T-cell (primary cell): ENCODE measurements at regions not wholly inside any gene's neighbourhood (a gene's known extent, or its start where the extent isn't known, plus 50 kb on each side); places are given as distances from the start of the nearest gene placed in this dataset.

Source experiments
- ATAC-seq, 4 experiments: fragments of 200-7000 bp in 3 of 4; fragments of 150-1000 bp in 1 of 4; cut with Tn5 transposase; replicated peaks in 1 of 4; 1 replicate in 3 of 4; 2 replicates in 1 of 4; pipeline ENCODE4 v1.10.0; 2021; ENCODE audit warnings: moderate library complexity in 3 of 4, mild to moderate bottlenecking in 2 of 4, moderate number of reproducible peaks in 1 of 4
- CTCF ChIA-PET, 2 donors: fragments of 300-600 bp; sonication (Branson Sonifier 250); formaldehyde crosslinking; loops; one replicate each; lab custom pipeline; 2022; ENCODE audit warnings: antibody characterized with exemption in 2 of 2; lab: Charles Lee
- POLR2A ChIA-PET, 2 donors: fragments of 300-600 bp; sonication (Branson Sonifier 250); formaldehyde crosslinking; loops; one replicate each; lab custom pipeline; 2022; ENCODE audit warnings: antibody characterized with exemption in 2 of 2; lab: Charles Lee
- DNase-seq, 35 experiments: peaks; one replicate each; pipeline versions ENCODE4 v3.0.0 to v3.0.0-alpha.2; 2013 to 2023
- H3K27ac ChIP-seq: one replicate; pipeline ENCODE4 v1.5.1; 2013; ENCODE audit warnings: low read length
- H3K27me3 ChIP-seq, 2 experiments: replicated peaks in 1 of 2; 1 replicate in 1 of 2; 2 replicates in 1 of 2; pipeline versions ENCODE4 v1.6.1 to v1.7.0; 2013; ENCODE audit warnings: low read length in 1 of 2, mixed read lengths in 1 of 2; ENCODE audit not compliant: control insufficient read depth in 2 of 2, insufficient read depth in 2 of 2; ENCODE audit errors: extremely low read depth in 1 of 2
- H3K36me3 ChIP-seq, 2 donors: 1 replicate in 1 of 2; 2 replicates in 1 of 2; pipeline versions ENCODE4 v1.6.1 to v1.7.0; 2013; ENCODE audit warnings: low read length in 1 of 2; ENCODE audit not compliant: control insufficient read depth in 2 of 2, insufficient read depth in 1 of 2; ENCODE audit errors: extremely low read depth in 1 of 2
- H3K4me1 ChIP-seq, 2 experiments: 1 replicate in 1 of 2; 2 replicates in 1 of 2; pipeline versions ENCODE4 v1.6.1 to v1.7.0; 2013; ENCODE audit warnings: low read length in 2 of 2, mixed read lengths in 1 of 2; ENCODE audit not compliant: insufficient read depth in 2 of 2, control insufficient read depth in 1 of 2; ENCODE audit errors: extremely low read depth in 1 of 2
- H3K4me3 ChIP-seq, 2 donors: 1 replicate in 1 of 2; 2 replicates in 1 of 2; pipeline versions ENCODE4 v1.5.1 to v1.7.0; 2013; ENCODE audit warnings: mild to moderate bottlenecking in 2 of 2, low read length in 1 of 2, moderate library complexity in 1 of 2; ENCODE audit not compliant: control insufficient read depth in 1 of 2; ENCODE audit errors: extremely low read depth in 1 of 2
- H3K9me3 ChIP-seq: 2 replicates; pipeline ENCODE4 v1.7.0; 2013
- H3K27ac Mint-ChIP-seq, 2 donors: one replicate each; pipeline ENCODE4 v1.8.0; 2020 to 2021; ENCODE audit warnings: mild to moderate bottlenecking in 2 of 2, mixed read lengths in 2 of 2
- H3K27me3 Mint-ChIP-seq, 2 donors: one replicate each; pipeline ENCODE4 v1.8.0; 2021 to 2022; ENCODE audit warnings: mixed read lengths in 2 of 2
- H3K36me3 Mint-ChIP-seq: one replicate; pipeline ENCODE4 v1.8.0; 2021; ENCODE audit warnings: mixed read lengths
- H3K4me1 Mint-ChIP-seq, 3 donors: one replicate each; pipeline ENCODE4 v1.8.0; 2020 to 2022; ENCODE audit warnings: mixed read lengths in 3 of 3, mild to moderate bottlenecking in 1 of 3
- H3K4me3 Mint-ChIP-seq, 3 donors: one replicate each; pipeline ENCODE4 v1.8.0; 2020 to 2022; ENCODE audit warnings: mild to moderate bottlenecking in 3 of 3, mixed read lengths in 3 of 3, moderate library complexity in 3 of 3
- H3K9me3 Mint-ChIP-seq, 3 donors: one replicate each; pipeline ENCODE4 v1.8.0; 2020 to 2022; ENCODE audit warnings: mixed read lengths in 3 of 3
- WGBS: methylation state at CpG from one replicate; pipeline ENCODE4 v1.1.5; 2013; ENCODE audit warnings: missing lambda C conversion rate; ENCODE audit not compliant: insufficient coverage; 5-methylcytosine and 5-hydroxymethylcytosine counted together

DNA sequence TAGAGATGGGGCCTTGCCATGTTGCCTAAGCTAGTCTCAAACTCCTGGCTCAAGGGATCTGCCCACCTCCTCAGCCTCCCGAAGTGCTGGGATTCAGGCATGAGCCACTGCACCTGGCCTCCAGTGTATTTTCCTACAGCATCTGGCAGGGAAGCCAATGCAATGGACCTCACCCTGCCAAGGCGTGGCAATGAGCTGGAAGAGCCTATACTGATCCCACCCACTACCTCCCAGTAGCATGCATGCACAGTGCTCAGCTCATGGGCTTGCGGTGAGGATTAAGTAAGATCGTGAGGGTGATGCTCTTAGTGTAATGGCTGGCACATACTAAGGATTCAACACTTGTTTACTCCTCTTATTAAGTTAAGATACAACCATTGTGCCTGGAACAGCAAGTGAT, 69.7 kb downstream of the PHLDA1 start:
- H3K27ac ChIP-seq = no peak overlapping the region
- DNase-seq (no peak), ATAC-seq (no peak)
- no peak overlapping the region for H3K27ac Mint-ChIP-seq
- 100% methylated on average over 1 of the region's 4 CpGs for WGBS
- CTCF ChIA-PET = no interaction called here
- POLR2A ChIA-PET = interaction anchor here (0.5 to 0.6 kb wide), 2 partner anchors 52 to 116 kb away, joined by 3 to 4 read pairs; no protein-coding TSS in a partner anchor
- H3K4me3 Mint-ChIP-seq = no peak overlapping the region
- no peak overlapping the region for H3K4me3 ChIP-seq
- H3K9me3 ChIP-seq = no peaks in the 10 kb centered on the region
- no peaks in the 10 kb centered on the region for H3K27me3 ChIP-seq
- H3K9me3 Mint-ChIP-seq = no peaks in the 10 kb centered on the region
- H3K27me3 Mint-ChIP-seq = no peaks in the 10 kb centered on the region
- no peaks in the 10 kb centered on the region for H3K36me3 Mint-ChIP-seq
- peaks cover 10 to 25% (median 24%) of the 10 kb centered on the region in 3 donors for H3K4me1 Mint-ChIP-seq
- H3K36me3 ChIP-seq = no peaks in the 10 kb centered on the region
- peaks cover 0 to 8% of the 10 kb centered on the region in 2 experiments for H3K4me1 ChIP-seq

GRCh38 chr12:75960954-75961661, 70.5 kb downstream of the PHLDA1 start:
- ATAC-seq (no peak), DNase-seq (no peak)
- no peak overlapping the region for H3K27ac Mint-ChIP-seq
- H3K27me3 Mint-ChIP-seq = no peaks in the 10 kb centered on the region
- POLR2A ChIA-PET = interaction anchor here in 1 of 2 donors (0.6 kb wide), 1 partner anchor 53 kb away, joined by 4 read pairs; no protein-coding TSS in a partner anchor
- H3K4me1 Mint-ChIP-seq = peaks cover 10 to 25% (median 24%) of the 10 kb centered on the region in 3 donors
- no peaks in the 10 kb centered on the region for H3K36me3 ChIP-seq
- H3K36me3 Mint-ChIP-seq = no peaks in the 10 kb centered on the region
- WGBS = 95% methylated on average over 4 of the region's 6 CpGs
- H3K27me3 ChIP-seq = no peaks in the 10 kb centered on the region
- CTCF ChIA-PET = no interaction called here
- no peaks in the 10 kb centered on the region for H3K9me3 Mint-ChIP-seq
- H3K4me1 ChIP-seq = peaks cover 0 to 8% of the 10 kb centered on the region in 2 experiments
- no peaks in the 10 kb centered on the region for H3K9me3 ChIP-seq
- H3K27ac ChIP-seq = no peak overlapping the region
- H3K4me3 ChIP-seq = no peak overlapping the region
- no peak overlapping the region for H3K4me3 Mint-ChIP-seq

DNA sequence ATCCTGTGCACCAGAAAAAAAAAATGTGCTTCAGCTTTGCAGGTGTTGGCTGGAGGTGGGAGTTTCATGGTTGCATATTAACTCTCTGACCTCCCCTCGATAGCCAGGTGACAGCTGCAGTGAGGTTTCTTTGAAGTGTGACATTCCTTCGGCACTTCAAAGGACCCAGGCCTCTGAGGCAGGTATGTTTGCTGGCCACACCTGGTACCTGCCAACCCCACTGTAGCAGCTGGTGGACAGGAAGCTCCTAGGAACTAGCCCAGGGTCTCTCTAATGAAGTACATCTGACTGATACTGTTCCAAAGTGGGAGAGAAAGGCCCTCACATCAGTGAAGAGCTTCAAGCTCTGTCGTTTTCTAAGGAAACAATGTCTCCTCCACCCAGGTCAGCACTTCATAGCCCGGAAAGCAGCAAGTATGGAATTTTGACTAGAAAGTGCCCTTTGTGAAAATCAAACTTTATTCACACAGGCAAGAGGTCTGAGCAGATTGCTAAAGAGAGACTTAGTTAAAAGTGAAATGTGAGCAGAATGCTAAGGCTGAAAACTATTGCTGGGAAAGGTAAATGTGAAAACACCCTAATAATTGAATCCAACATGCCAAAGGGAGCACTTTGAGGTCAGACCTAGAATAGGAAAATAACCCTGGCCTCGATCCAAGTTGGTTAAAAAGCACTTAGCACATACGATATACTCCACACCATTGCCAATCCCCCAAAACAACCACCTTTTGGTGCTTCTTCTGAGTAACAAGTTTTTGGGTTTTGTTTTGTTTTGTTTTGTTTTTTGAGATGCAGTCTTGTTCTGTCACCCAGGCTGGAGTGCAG, 71.3 kb downstream of the PHLDA1 start:
- Histone ChIP-seq H3K36me3 (no peaks in the 10 kb centered on the region), H3K27ac (no peak overlapping the region), H3K9me3 (no peaks in the 10 kb centered on the region), H3K4me3 (no peak overlapping the region), H3K4me1 (peaks cover 0 to 8% of the 10 kb centered on the region in 2 experiments), H3K27me3 (no peaks in the 10 kb centered on the region)
- H3K27ac Mint-ChIP-seq = no peak overlapping the region
- no peak overlapping the region for H3K4me3 Mint-ChIP-seq
- no peaks in the 10 kb centered on the region for H3K9me3 Mint-ChIP-seq
- peaks cover 10 to 25% (median 24%) of the 10 kb centered on the region in 3 donors for H3K4me1 Mint-ChIP-seq
- no CpG with 5 or more reads among the region's 6 CpGs for WGBS
- no peaks in the 10 kb centered on the region for H3K36me3 Mint-ChIP-seq
- DNase-seq (no peak), ATAC-seq (no peak)
- POLR2A ChIA-PET = interaction anchor here in 1 of 2 donors (0.7 kb wide), 1 partner anchor 123 kb away, joined by 3 read pairs; no protein-coding TSS in a partner anchor
- CTCF ChIA-PET = no interaction called here
- no peaks in the 10 kb centered on the region for H3K27me3 Mint-ChIP-seq

DNA sequence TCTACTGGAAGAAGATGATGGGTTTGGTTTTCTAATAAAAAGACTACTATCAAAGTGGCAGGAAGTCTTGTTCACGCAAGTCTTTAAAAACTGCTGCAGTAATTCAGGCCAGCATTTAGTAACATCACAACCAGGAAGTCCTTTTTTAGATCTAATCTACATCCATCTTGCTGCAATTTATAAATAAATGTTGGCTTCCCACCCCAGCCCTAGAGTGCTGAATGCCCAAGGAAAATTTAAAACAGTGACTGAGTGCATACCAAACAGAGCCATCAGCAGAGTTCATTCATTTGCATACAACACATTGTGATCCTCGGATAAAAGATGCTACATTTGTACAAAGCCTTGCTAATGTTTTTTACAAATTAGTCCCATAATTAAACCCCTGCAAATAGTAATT, 72.1 kb downstream of the PHLDA1 start:
- CTCF ChIA-PET = interaction anchor here in 1 of 2 donors (0.6 kb wide), 1 partner anchor 26 kb away, joined by 3 read pairs; no protein-coding TSS in a partner anchor
- DNase-seq (no peak), ATAC-seq (peak in 1 of 4 experiments; percentile 36)
- Histone ChIP-seq H3K27me3 (no peaks in the 10 kb centered on the region), H3K36me3 (no peaks in the 10 kb centered on the region), H3K27ac (peak overlapping the region; percentile 26), H3K9me3 (no peaks in the 10 kb centered on the region), H3K4me1 (peaks cover 0 to 8% of the 10 kb centered on the region in 2 experiments), H3K4me3 (no peak overlapping the region)
- H3K27ac Mint-ChIP-seq = peak overlapping the region; percentile 0 to 12
- POLR2A ChIA-PET = interaction anchor here in 1 of 2 donors (0.7 kb wide), 1 partner anchor 124 kb away, joined by 3 read pairs; no protein-coding TSS in a partner anchor
- WGBS = no CpG with 5 or more reads among the region's 2 CpGs
- H3K4me1 Mint-ChIP-seq = peaks cover 10 to 25% (median 24%) of the 10 kb centered on the region in 3 donors
- no peaks in the 10 kb centered on the region for H3K9me3 Mint-ChIP-seq
- H3K27me3 Mint-ChIP-seq = no peaks in the 10 kb centered on the region
- no peaks in the 10 kb centered on the region for H3K36me3 Mint-ChIP-seq
- no peak overlapping the region for H3K4me3 Mint-ChIP-seq

DNA sequence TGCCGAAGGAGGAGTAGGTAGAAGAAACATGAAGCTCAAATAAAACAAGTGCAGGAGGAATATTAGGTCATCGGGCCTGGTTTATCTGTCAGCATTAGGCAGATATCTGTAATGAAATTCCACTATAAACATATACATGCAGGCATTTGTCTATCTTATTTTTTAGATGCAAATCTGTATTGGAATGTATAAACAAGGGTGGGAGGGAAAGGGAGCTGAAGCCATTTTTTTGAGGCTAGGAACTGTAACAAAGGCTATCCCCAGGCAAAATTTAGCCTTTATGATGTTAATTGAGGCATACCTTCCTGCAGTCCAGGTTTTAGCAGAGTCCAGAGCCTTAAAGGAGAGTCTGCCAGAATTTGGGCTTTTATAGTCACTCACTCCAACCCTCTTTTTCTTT, 72.5 kb downstream of the PHLDA1 start:
- Histone ChIP-seq H3K4me1 (peaks cover 0 to 8% of the 10 kb centered on the region in 2 experiments), H3K36me3 (no peaks in the 10 kb centered on the region), H3K27me3 (no peaks in the 10 kb centered on the region), H3K9me3 (no peaks in the 10 kb centered on the region), H3K4me3 (no peak overlapping the region), H3K27ac (peak overlapping the region; percentile 26)
- ATAC-seq = no peak
- no peak for DNase-seq
- Mint-ChIP-seq H3K27me3 (no peaks in the 10 kb centered on the region), H3K27ac (peak overlapping the region; percentile 30 to 80), H3K4me3 (no peak overlapping the region), H3K36me3 (no peaks in the 10 kb centered on the region), H3K4me1 (peaks cover 10 to 20% (median 20%) of the 10 kb centered on the region in 3 donors), H3K9me3 (no peaks in the 10 kb centered on the region)
- ChIA-PET CTCF (interaction anchor here in 1 of 2 donors (0.6 kb wide), 1 partner anchor 25 kb away, joined by 3 read pairs; no protein-coding TSS in a partner anchor), POLR2A (no interaction called here)
- WGBS = no CpG with 5 or more reads among the region's 2 CpGs

DNA sequence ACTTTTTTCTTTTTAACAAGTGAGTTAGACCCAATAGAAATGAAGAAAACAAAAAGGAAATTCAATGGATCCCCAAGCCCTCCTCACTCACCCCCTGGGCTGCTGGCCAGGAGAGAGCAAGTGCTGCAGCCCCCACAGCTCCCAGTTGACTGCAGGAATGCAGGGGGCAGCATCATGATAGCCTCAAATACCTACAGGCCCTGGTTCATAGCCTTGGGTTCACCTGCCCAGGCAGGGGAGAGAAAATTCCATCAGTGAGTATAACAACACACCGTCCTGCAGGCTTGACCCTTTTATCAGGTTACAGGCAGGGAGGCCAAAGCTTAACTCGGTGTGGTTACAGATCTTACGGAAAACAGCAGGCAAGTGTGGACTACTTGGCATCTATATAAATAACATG, 76.3 kb downstream of the PHLDA1 start:
- no peak for DNase-seq
- no peaks in the 10 kb centered on the region for H3K36me3 ChIP-seq
- POLR2A ChIA-PET = no interaction called here
- H3K4me1 ChIP-seq = peaks cover 0 to 7% of the 10 kb centered on the region in 2 experiments
- Mint-ChIP-seq H3K36me3 (no peaks in the 10 kb centered on the region), H3K4me3 (no peak overlapping the region), H3K27me3 (no peaks in the 10 kb centered on the region), H3K9me3 (no peaks in the 10 kb centered on the region), H3K4me1 (peaks cover 10 to 18% (median 15%) of the 10 kb centered on the region in 3 donors), H3K27ac (no peak overlapping the region)
- CTCF ChIA-PET = no interaction called here
- ATAC-seq = no peak
- no peaks in the 10 kb centered on the region for H3K9me3 ChIP-seq
- no peak overlapping the region for H3K4me3 ChIP-seq
- no peak overlapping the region for H3K27ac ChIP-seq
- 93% methylated on average over 3 of the region's 3 CpGs for WGBS
- H3K27me3 ChIP-seq = no peaks in the 10 kb centered on the region
